Trophoblast cell (in vitro differentiated cells and primary cell): ENCODE measurements at regions not wholly inside any gene's neighbourhood (a gene's known extent, or its start where the extent isn't known, plus 50 kb on each side); places are given as distances from the start of the nearest gene placed in this dataset.

ENCODE experiments used
- DNase-seq, 2 donors: peaks; one replicate each; pipeline ENCODE4 v3.0.0-alpha.2; 2016
- H2AFZ ChIP-seq: 2 replicates; pipeline ENCODE4 v1.6.1; 2013; ENCODE audit warnings: low read length, moderate library complexity, mild to moderate bottlenecking; ENCODE audit not compliant: insufficient read depth, poor library complexity
- H2AK5ac ChIP-seq: 2 replicates; pipeline ENCODE4 v1.6.1; 2013; ENCODE audit warnings: mild to moderate bottlenecking, low read length
- H2BK120ac ChIP-seq: 2 replicates; pipeline ENCODE4 v1.6.1; 2013; ENCODE audit warnings: low read length, mild to moderate bottlenecking, moderate library complexity; ENCODE audit not compliant: insufficient read depth, poor library complexity
- H2BK12ac ChIP-seq: 2 replicates; pipeline ENCODE4 v1.6.1; 2013; ENCODE audit warnings: mild to moderate bottlenecking, low read length, moderate library complexity
- H2BK5ac ChIP-seq: 2 replicates; pipeline ENCODE4 v1.6.1; 2013; ENCODE audit warnings: low read length, low read depth, moderate library complexity, mild to moderate bottlenecking; ENCODE audit not compliant: poor library complexity
- H3K14ac ChIP-seq: 2 replicates; pipeline ENCODE4 v1.6.1; 2013; ENCODE audit warnings: mild to moderate bottlenecking, low read length
- H3K18ac ChIP-seq: 2 replicates; pipeline ENCODE4 v1.6.1; 2013; ENCODE audit warnings: mild to moderate bottlenecking, low read length
- H3K23ac ChIP-seq: 2 replicates; pipeline ENCODE4 v1.6.1; 2013; ENCODE audit warnings: low read length
- H3K27ac ChIP-seq: 2 replicates; pipeline ENCODE4 v1.5.1; 2013; ENCODE audit warnings: low read depth, mild to moderate bottlenecking, inconsistent platforms, low read length, moderate library complexity
- H3K27me3 ChIP-seq: 2 replicates; pipeline ENCODE4 v1.6.1; 2013; ENCODE audit warnings: inconsistent platforms, mild to moderate bottlenecking, low read length, moderate library complexity; ENCODE audit not compliant: insufficient read depth
- H3K36me3 ChIP-seq, 2 experiments: 1 replicate in 1 of 2; 2 replicates in 1 of 2; pipeline ENCODE4 v1.6.1; 2013; ENCODE audit warnings: low read length in 2 of 2, mild to moderate bottlenecking in 2 of 2, moderate library complexity in 1 of 2; ENCODE audit not compliant: insufficient read depth in 2 of 2, control insufficient read depth in 1 of 2
- H3K4ac ChIP-seq: 2 replicates; pipeline ENCODE4 v1.6.1; 2013; ENCODE audit warnings: low read depth, mild to moderate bottlenecking, low read length, moderate library complexity
- H3K4me1 ChIP-seq, 2 experiments: 1 replicate in 1 of 2; 2 replicates in 1 of 2; pipeline ENCODE4 v1.6.1; 2013; ENCODE audit warnings: low read length in 2 of 2, mild to moderate bottlenecking in 2 of 2, moderate library complexity in 1 of 2; ENCODE audit not compliant: insufficient read depth in 2 of 2, control insufficient read depth in 1 of 2
- H3K4me2 ChIP-seq: 2 replicates; pipeline ENCODE4 v1.6.1; 2013; ENCODE audit warnings: inconsistent platforms, mild to moderate bottlenecking, low read length, moderate library complexity
- H3K4me3 ChIP-seq: 2 replicates; pipeline ENCODE4 v1.5.1; 2013; ENCODE audit warnings: mild to moderate bottlenecking, low read depth, low read length, inconsistent platforms
- H3K79me1 ChIP-seq: one replicate; pipeline ENCODE4 v1.6.1; 2013; ENCODE audit warnings: low read length
- H3K79me2 ChIP-seq: 2 replicates; pipeline ENCODE4 v1.6.1; 2013; ENCODE audit warnings: low read length, mild to moderate bottlenecking; ENCODE audit not compliant: control insufficient read depth, insufficient read depth, poor library complexity
- H3K9ac ChIP-seq: 2 replicates; pipeline ENCODE4 v1.6.1; 2013; ENCODE audit warnings: mild to moderate bottlenecking, low read length
- H3K9me3 ChIP-seq: 2 replicates; pipeline ENCODE4 v1.6.1; 2013; ENCODE audit warnings: low read depth, mild to moderate bottlenecking, control low read depth, inconsistent platforms, low read length; ENCODE audit not compliant: insufficient read depth
- H4K12ac ChIP-seq: 2 replicates; pipeline ENCODE4 v1.6.1; 2013; ENCODE audit warnings: low read depth, mild to moderate bottlenecking, low read length, moderate library complexity
- H4K8ac ChIP-seq: 2 replicates; pipeline ENCODE4 v1.6.1; 2013; ENCODE audit warnings: low read depth, mild to moderate bottlenecking, low read length, moderate library complexity
- H4K91ac ChIP-seq: one replicate; pipeline ENCODE4 v1.6.1; 2013; ENCODE audit warnings: low read depth, mild to moderate bottlenecking, low read length, moderate library complexity
- WGBS: extraction: QIAGEN DNeasy Blood & Tissue Kit; methylation state at CpG from one replicate; pipeline ENCODE4 v1.1.7; 2013; ENCODE audit warnings: missing lambda C conversion rate; ENCODE audit not compliant: insufficient read length, insufficient coverage; ENCODE audit errors: extremely low coverage; 5-methylcytosine and 5-hydroxymethylcytosine counted together

DNA sequence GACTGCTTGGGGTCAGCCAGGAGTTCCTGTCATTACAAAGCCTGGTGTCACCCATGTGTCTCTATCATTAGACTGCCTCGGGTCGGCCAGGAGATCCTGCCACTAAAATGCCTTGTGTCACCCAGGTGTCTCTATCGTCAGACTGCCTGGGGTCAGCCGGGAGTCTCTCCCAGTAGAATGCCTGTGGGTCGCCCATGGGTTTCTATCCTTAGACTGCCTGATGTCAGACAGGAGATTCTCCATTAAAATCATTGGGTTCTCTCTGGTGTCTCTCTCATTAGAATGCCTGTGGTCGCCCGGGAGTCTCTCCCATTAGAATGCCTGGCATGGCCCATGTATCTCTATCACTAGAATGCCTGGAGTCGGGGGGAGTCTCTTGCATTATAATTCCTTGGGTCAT is 2231.0 kb downstream of the TP53TG3F start:
- no peak overlapping the region for H4K91ac ChIP-seq
- no peak overlapping the region for H3K14ac ChIP-seq
- H3K4me2 ChIP-seq: no peak overlapping the region
- no peak overlapping the region for H3K23ac ChIP-seq
- no peaks in the 10 kb centered on the region for H3K36me3 ChIP-seq
- H4K8ac ChIP-seq: no peak overlapping the region
- no CpG with 5 or more reads among the region's 8 CpGs for WGBS
- no peaks in the 10 kb centered on the region for H3K4me1 ChIP-seq
- DNase-seq: no peak
- H3K79me1 ChIP-seq: no peaks in the 10 kb centered on the region
- no peak overlapping the region for H3K9ac ChIP-seq
- H2BK5ac ChIP-seq: no peak overlapping the region
- H4K12ac ChIP-seq: no peak overlapping the region
- H2BK12ac ChIP-seq: no peak overlapping the region
- peaks cover 14% of the 10 kb centered on the region for H3K9me3 ChIP-seq
- H2AFZ ChIP-seq: no peak overlapping the region
- no peaks in the 10 kb centered on the region for H3K79me2 ChIP-seq
- H3K4me3 ChIP-seq: no peak overlapping the region
- no peak overlapping the region for H2AK5ac ChIP-seq
- H3K4ac ChIP-seq: no peak overlapping the region
- H3K27ac ChIP-seq: no peak overlapping the region
- H2BK120ac ChIP-seq: no peak overlapping the region
- H3K27me3 ChIP-seq: no peaks in the 10 kb centered on the region
- no peak overlapping the region for H3K18ac ChIP-seq

DNA sequence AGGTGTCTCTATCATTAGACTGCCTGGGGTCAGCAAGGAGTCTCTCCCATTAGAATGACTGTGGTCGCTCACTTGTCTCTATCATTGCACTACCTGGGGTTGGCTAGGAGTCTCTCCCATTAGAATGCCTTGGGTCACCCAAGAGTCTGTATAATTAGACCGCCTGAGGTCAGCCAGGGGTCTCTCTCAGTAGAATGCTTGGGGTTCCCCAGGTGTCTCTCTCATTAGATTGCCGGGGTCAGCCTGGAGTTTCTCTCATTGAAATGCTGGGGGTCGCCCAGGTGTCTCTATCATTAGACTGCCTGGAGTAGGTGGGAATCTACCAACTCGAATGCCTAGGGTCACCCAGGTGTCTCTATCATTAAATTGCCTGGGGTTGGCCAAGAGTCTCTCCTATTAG is 2231.6 kb downstream of the TP53TG3F start:
- Histone ChIP-seq H3K23ac (no peak overlapping the region), H3K4me3 (no peak overlapping the region), H2AK5ac (no peak overlapping the region), H2BK12ac (no peak overlapping the region), H3K27ac (no peak overlapping the region), H4K91ac (no peak overlapping the region), H3K27me3 (no peaks in the 10 kb centered on the region), H3K18ac (no peak overlapping the region), H3K9ac (no peak overlapping the region), H3K14ac (no peak overlapping the region), H3K4me1 (no peaks in the 10 kb centered on the region), H3K79me1 (no peaks in the 10 kb centered on the region), H3K79me2 (no peaks in the 10 kb centered on the region), H3K9me3 (peaks cover 13% of the 10 kb centered on the region), H2AFZ (no peak overlapping the region), H4K8ac (no peak overlapping the region), H3K4ac (no peak overlapping the region), H2BK5ac (no peak overlapping the region), H3K4me2 (no peak overlapping the region), H3K36me3 (no peaks in the 10 kb centered on the region), H4K12ac (no peak overlapping the region), H2BK120ac (no peak overlapping the region)
- no peak for DNase-seq
- WGBS: no CpG with 5 or more reads among the region's 5 CpGs

DNA sequence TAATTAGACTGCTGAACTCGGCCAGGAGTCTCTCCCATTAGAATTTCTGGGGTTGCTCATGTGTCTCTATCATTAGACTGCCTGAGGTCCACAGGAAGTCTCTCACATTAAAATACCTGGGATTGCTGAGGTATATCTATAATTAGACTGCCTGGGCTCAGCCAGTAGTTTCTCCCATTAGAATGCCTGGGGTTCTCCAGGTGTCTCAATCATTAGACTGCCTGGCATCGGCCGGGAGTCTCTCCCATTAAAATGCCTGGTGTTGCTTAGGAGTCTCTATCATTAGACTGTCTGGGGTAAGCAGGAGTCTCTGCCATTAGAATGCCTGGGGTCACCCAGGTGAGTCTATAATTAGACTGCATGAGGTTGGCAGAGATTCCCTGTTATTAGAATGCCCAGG is 2233.4 kb downstream of the TP53TG3F start:
- no peaks in the 10 kb centered on the region for H3K79me1 ChIP-seq
- no peak for DNase-seq
- no peaks in the 10 kb centered on the region for H3K79me2 ChIP-seq
- no CpG with 5 or more reads among the region's 3 CpGs for WGBS
- no peak overlapping the region for H2BK12ac ChIP-seq
- no peak overlapping the region for H3K9ac ChIP-seq
- no peak overlapping the region for H2BK120ac ChIP-seq
- H3K4me3 ChIP-seq: no peak overlapping the region
- no peak overlapping the region for H2AK5ac ChIP-seq
- H3K4ac ChIP-seq: no peak overlapping the region
- H3K4me2 ChIP-seq: no peak overlapping the region
- H3K18ac ChIP-seq: no peak overlapping the region
- H4K91ac ChIP-seq: no peak overlapping the region
- H4K12ac ChIP-seq: no peak overlapping the region
- no peak overlapping the region for H2AFZ ChIP-seq
- no peak overlapping the region for H3K14ac ChIP-seq
- no peak overlapping the region for H3K27ac ChIP-seq
- H3K4me1 ChIP-seq: no peaks in the 10 kb centered on the region
- H3K9me3 ChIP-seq: peaks cover 13% of the 10 kb centered on the region
- H3K23ac ChIP-seq: no peak overlapping the region
- H2BK5ac ChIP-seq: no peak overlapping the region
- H3K27me3 ChIP-seq: no peaks in the 10 kb centered on the region
- no peak overlapping the region for H4K8ac ChIP-seq
- no peaks in the 10 kb centered on the region for H3K36me3 ChIP-seq

DNA sequence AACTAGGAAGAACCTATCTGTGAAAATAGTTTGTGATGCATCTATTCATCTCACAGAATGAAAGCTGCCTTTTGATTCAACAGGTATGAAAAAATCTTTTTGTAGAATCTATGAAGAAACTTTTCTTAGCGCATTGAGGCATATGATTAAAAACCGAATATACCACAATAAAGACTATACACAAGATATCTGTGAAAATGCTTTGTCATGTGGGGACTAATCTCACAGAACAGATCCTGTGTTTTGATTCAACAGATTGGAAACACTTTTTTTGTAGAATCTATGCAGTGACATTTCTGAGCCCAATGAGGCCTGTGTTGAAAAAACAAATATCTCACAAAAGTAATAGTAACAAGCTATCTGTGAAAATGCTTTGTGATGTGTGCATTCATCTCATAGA is 2247.5 kb downstream of the TP53TG3F start:
- Histone ChIP-seq H3K9me3 (peaks cover 1% of the 10 kb centered on the region), H3K79me1 (no peaks in the 10 kb centered on the region), H3K14ac (no peak overlapping the region), H3K79me2 (no peaks in the 10 kb centered on the region), H2BK120ac (no peak overlapping the region), H3K27ac (no peak overlapping the region), H3K18ac (no peak overlapping the region), H3K4me3 (no peak overlapping the region), H2AK5ac (no peak overlapping the region), H3K23ac (no peak overlapping the region), H3K4me1 (no peaks in the 10 kb centered on the region), H3K4ac (no peak overlapping the region), H2BK5ac (no peak overlapping the region), H4K8ac (no peak overlapping the region), H4K12ac (no peak overlapping the region), H2BK12ac (no peak overlapping the region), H3K9ac (no peak overlapping the region), H2AFZ (no peak overlapping the region), H4K91ac (no peak overlapping the region), H3K36me3 (no peaks in the 10 kb centered on the region), H3K27me3 (no peaks in the 10 kb centered on the region), H3K4me2 (no peak overlapping the region)
- no CpG with 5 or more reads among the region's 2 CpGs for WGBS
- DNase-seq: no peak
